Tibial nerve (tissue), 4 donors: ENCODE measurements at regions not wholly inside any gene's neighbourhood (a gene's known extent, or its start where the extent isn't known, plus 50 kb on each side); places are given as distances from the start of the nearest gene placed in this dataset.

Experiments
- DNase-seq, 2 donors: peaks; one replicate each; pipeline ENCODE4 v3.0.0-alpha.2; 2019; ENCODE audit warnings: low spot score in 2 of 2
- H3K27ac ChIP-seq, 4 donors: fragments of 200-600 bp; sonication (generic) in 3 of 4; one replicate each; pipeline ENCODE4 v1.5.1; 2017 to 2019; ENCODE audit warnings: mild to moderate bottlenecking in 1 of 4
- H3K27me3 ChIP-seq, 2 donors: fragments of 200-600 bp; sonication (generic) in 1 of 2; one replicate each; pipeline versions ENCODE4 v1.5.1 to v1.6.0; 2017 to 2019
- H3K36me3 ChIP-seq, 3 donors: fragments of 200-600 bp; sonication (generic); one replicate each; pipeline ENCODE4 v1.5.1; 2018 to 2019
- H3K4me1 ChIP-seq, 4 donors: fragments of 200-600 bp; sonication (generic) in 3 of 4; one replicate each; pipeline ENCODE4 v1.5.1; 2017 to 2019
- H3K4me3 ChIP-seq, 4 donors: fragments of 200-600 bp; sonication (generic) in 3 of 4; one replicate each; pipeline ENCODE4 v1.5.1; 2017 to 2019; ENCODE audit warnings: mild to moderate bottlenecking in 1 of 4, moderate library complexity in 1 of 4
- H3K9me3 ChIP-seq, 4 donors: fragments of 200-600 bp; sonication (generic) in 3 of 4; one replicate each; pipeline ENCODE4 v1.5.1; 2017 to 2019
- EP300 ChIP-seq, 2 donors: sonication (generic); formaldehyde crosslinking; IDR thresholded peaks; one replicate each; pipeline ENCODE4 v1.6.1; 2017; ENCODE audit warnings: antibody characterized with exemption in 2 of 2, mild to moderate bottlenecking in 1 of 2
- POLR2A ChIP-seq, 2 donors: fragments of 450-650 bp; IDR thresholded peaks; one replicate each; pipeline ENCODE4 v1.6.1; 2017; ENCODE audit warnings: antibody characterized with exemption in 2 of 2, mild to moderate bottlenecking in 2 of 2, moderate library complexity in 2 of 2
- WGBS, 2 donors: methylation state at CpG; one replicate each; pipeline ENCODE4 v1.1.5; 2018; 5-methylcytosine and 5-hydroxymethylcytosine counted together
- TF ChIP-seq, protein P1 (sequence below), 5 experiments: fragments of 200-600 bp in 3 of 5; fragments of 450-650 bp in 2 of 5; sonication (generic) in 3 of 5; IDR thresholded peaks; one replicate each; pipeline ENCODE4 v1.5.1; 2016 to 2019; ENCODE audit warnings: antibody characterized with exemption in 5 of 5, mild to moderate bottlenecking in 3 of 5, moderate library complexity in 2 of 5

DNA sequence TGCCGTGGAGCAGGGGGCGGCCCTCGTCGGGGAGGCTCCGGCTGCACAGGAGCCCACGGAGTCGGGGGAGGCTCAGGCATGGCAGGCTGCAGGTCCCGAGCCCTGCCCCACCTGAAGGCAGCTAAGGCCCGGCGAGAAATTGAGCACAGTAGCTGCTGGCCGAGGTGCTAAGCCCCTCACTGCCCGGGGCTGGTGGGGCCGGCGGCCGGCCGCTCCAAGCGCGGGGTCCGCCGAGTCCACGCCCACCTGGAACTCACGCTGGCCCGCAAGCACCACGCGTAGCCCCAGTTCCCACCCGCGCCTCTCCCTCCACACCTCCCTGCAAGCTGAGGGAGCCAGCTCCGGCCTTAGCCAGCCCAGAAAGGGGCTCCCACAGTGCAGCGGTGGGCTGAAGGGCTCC is 589.4 kb downstream of the PPP4R3C start:
- Histone ChIP-seq H3K27ac (no peak overlapping the region), H3K27me3 (no peaks in the 10 kb centered on the region), H3K9me3 (no peaks in the 10 kb centered on the region), H3K4me1 (no peaks in the 10 kb centered on the region), H3K4me3 (no peak overlapping the region), H3K36me3 (no peaks in the 10 kb centered on the region)
- no peak for DNase-seq
- WGBS, 2 donors: 73 to 95% methylated on average over 3 to 29 of the region's 29 CpGs
- no peak for TF ChIP-seq EP300 (IDR thresholded peaks at IDR 0.05)
- TF ChIP-seq, protein P1, sequence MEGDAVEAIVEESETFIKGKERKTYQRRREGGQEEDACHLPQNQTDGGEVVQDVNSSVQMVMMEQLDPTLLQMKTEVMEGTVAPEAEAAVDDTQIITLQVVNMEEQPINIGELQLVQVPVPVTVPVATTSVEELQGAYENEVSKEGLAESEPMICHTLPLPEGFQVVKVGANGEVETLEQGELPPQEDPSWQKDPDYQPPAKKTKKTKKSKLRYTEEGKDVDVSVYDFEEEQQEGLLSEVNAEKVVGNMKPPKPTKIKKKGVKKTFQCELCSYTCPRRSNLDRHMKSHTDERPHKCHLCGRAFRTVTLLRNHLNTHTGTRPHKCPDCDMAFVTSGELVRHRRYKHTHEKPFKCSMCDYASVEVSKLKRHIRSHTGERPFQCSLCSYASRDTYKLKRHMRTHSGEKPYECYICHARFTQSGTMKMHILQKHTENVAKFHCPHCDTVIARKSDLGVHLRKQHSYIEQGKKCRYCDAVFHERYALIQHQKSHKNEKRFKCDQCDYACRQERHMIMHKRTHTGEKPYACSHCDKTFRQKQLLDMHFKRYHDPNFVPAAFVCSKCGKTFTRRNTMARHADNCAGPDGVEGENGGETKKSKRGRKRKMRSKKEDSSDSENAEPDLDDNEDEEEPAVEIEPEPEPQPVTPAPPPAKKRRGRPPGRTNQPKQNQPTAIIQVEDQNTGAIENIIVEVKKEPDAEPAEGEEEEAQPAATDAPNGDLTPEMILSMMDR (IDR thresholded peaks at IDR 0.05): no peak
- no peak for TF ChIP-seq POLR2A (IDR thresholded peaks at IDR 0.05)

DNA sequence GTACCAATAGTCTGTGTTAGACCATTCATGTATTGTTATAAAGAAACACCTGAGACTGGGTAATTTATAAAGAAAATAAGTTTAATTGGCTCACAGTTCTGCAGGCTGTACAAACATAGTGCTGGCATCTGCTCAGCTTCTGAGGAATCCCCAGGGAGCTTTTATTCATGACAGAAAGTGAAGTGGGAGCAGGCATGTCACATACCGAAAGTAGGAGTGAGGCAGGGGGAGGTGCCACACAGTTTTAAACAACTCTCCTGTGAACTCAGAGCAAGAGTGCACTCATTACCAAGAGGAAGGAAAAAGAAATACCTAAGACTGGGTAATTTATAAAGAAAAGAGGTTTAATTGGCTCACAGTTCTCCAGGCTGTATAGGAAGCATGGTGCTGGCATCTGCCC is 591.2 kb downstream of the PPP4R3C start:
- Histone ChIP-seq H3K4me1 (no peaks in the 10 kb centered on the region), H3K9me3 (no peaks in the 10 kb centered on the region), H3K4me3 (no peak overlapping the region), H3K27ac (no peak overlapping the region), H3K27me3 (no peaks in the 10 kb centered on the region), H3K36me3 (no peaks in the 10 kb centered on the region)
- TF ChIP-seq POLR2A (IDR thresholded peaks at IDR 0.05): no peak
- no peak for TF ChIP-seq EP300 (IDR thresholded peaks at IDR 0.05)
- TF ChIP-seq, protein P1 (IDR thresholded peaks at IDR 0.05): no peak
- WGBS, 2 donors: 89 to 93% methylated on average over 1 of the region's 1 CpG
- no peak for DNase-seq

DNA sequence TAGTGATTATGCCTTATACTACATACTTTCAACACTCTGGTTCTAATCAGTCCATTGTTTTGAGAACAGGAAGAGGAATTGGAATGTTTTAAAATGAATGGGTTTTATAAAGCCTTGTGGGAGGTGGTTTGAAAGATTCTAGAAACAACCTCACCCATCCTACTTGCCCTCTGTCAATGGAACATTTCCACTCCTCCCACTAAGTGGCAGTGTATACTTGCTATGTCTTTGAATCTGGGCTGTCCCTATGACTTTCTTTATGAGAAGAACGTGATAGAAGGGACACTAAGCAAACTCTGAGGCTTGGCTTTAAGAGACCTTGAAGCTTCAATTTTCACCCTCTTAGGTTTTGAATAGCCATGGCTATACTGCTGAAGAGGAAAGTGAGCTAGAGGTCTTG is 611.2 kb downstream of the PPP4R3C start:
- TF ChIP-seq POLR2A (IDR thresholded peaks at IDR 0.05) (no peak), EP300 (IDR thresholded peaks at IDR 0.05) (no peak)
- TF ChIP-seq, protein P1 (IDR thresholded peaks at IDR 0.05): no peak
- no peak overlapping the region for H3K27ac ChIP-seq
- no peaks in the 10 kb centered on the region for H3K9me3 ChIP-seq
- DNase-seq: no peak
- H3K4me1 ChIP-seq: no peaks in the 10 kb centered on the region
- WGBS, 2 donors: 12 to 15% methylated on average over 1 of the region's 1 CpG
- H3K27me3 ChIP-seq: no peaks in the 10 kb centered on the region
- no peak overlapping the region for H3K4me3 ChIP-seq
- H3K36me3 ChIP-seq: no peaks in the 10 kb centered on the region

DNA sequence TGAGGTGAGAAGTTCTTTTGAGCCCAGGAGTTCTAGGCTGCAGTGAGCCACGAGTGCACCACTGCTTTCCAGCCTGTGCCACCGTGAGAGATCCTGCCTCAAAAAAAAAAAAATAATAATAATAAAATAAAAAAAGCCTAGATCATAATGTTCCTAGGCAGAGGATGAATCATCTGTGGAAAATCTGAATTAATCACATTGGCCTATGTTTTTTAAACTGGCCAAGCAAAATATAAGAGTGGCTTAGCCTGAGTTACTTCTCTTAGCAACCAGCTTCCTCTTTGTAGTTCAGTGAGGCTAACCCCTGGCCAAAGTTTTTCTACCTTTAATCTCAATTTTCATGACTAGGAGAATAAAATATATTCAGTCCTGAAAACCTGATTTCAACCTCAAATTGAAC is 614.6 kb downstream of the PPP4R3C start:
- TF ChIP-seq, protein P1 (IDR thresholded peaks at IDR 0.05): no peak
- TF ChIP-seq POLR2A (IDR thresholded peaks at IDR 0.05) (no peak), EP300 (IDR thresholded peaks at IDR 0.05) (no peak)
- Histone ChIP-seq H3K9me3 (no peaks in the 10 kb centered on the region), H3K27ac (no peak overlapping the region), H3K4me1 (no peaks in the 10 kb centered on the region), H3K36me3 (no peaks in the 10 kb centered on the region), H3K4me3 (no peak overlapping the region), H3K27me3 (no peaks in the 10 kb centered on the region)
- DNase-seq: no peak
- WGBS, 2 donors: 33 to 34% methylated on average over 2 of the region's 2 CpGs

DNA sequence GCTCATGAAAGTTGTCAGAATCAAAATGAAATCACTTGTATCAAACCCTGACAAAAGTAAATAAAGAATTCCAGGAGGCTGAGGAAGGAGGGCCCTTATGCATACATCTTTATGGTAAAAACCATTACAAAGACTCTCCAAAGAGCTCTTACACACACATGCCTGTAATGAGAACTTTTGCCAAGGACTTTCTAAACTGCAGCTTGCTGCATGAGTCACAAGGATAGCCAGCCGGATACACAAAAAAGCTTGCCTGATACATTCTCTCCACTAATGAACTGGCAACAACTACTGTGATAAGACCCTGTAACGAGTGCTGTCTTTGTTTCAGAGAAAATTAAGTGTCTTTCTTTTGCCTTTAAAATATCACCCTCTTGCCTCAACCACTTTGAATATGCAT is 618.1 kb downstream of the PPP4R3C start:
- Histone ChIP-seq H3K36me3 (no peaks in the 10 kb centered on the region), H3K4me3 (no peak overlapping the region), H3K27ac (no peak overlapping the region), H3K9me3 (no peaks in the 10 kb centered on the region), H3K27me3 (no peaks in the 10 kb centered on the region), H3K4me1 (no peaks in the 10 kb centered on the region)
- 56 to 70% methylated on average over 2 of the region's 2 CpGs for WGBS, 2 donors
- DNase-seq: no peak
- TF ChIP-seq POLR2A (IDR thresholded peaks at IDR 0.05) (no peak), EP300 (IDR thresholded peaks at IDR 0.05) (no peak)
- TF ChIP-seq, protein P1 (IDR thresholded peaks at IDR 0.05): no peak
